ENCODE measurements at regions not wholly inside any gene's neighbourhood (a gene's known extent, or its start where the extent isn't known, plus 50 kb on each side); places are given as distances from the start of the nearest gene placed in this dataset.

DNA sequence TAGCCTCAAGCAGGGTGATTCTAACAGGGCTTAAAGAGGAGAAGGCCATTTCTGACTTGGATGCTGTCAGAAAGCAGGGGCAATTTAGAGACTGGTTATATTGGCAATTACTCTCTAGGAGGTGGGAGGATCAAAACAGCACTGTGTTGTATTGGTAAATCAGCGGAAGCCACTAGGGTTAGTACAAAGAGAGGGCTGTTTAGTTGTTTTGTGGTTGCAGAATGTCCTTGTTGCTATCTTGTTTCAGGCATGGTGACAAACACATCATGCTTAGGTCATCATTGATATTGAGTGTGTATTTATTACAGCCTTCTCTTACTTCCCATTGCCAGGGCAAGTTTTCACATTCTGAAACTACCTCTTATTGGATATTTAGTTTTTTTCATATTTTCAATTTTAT lies 165.3 kb downstream of the TAF11L14 start:
- no peak overlapping the region for H3K4me2 ChIP-seq
- no peak overlapping the region for H3K9ac ChIP-seq
- H3K79me2 ChIP-seq (ENCODE audit: insufficient read depth, low read depth): no peaks in the 10 kb centered on the region
- H4K20me1 ChIP-seq (ENCODE audit: insufficient read depth): no peaks in the 10 kb centered on the region
- H3K27ac ChIP-seq: no peak overlapping the region
- H3K4me1 ChIP-seq (ENCODE audit: low read depth, poor library complexity, severe bottlenecking): no peaks in the 10 kb centered on the region
- no peak overlapping the region for H2AFZ ChIP-seq (ENCODE audit: low read depth)
- H3K36me3 ChIP-seq (ENCODE audit: insufficient read depth): no peaks in the 10 kb centered on the region
- H3K4me3 ChIP-seq (IDR thresholded peaks at IDR 0.05; ENCODE audit: insufficient read depth, low read depth, low read length): no peak overlapping the region
- no peaks in the 10 kb centered on the region for H3K27me3 ChIP-seq (ENCODE audit: insufficient read depth, low read depth)
- TF ChIP-seq, protein P1, sequence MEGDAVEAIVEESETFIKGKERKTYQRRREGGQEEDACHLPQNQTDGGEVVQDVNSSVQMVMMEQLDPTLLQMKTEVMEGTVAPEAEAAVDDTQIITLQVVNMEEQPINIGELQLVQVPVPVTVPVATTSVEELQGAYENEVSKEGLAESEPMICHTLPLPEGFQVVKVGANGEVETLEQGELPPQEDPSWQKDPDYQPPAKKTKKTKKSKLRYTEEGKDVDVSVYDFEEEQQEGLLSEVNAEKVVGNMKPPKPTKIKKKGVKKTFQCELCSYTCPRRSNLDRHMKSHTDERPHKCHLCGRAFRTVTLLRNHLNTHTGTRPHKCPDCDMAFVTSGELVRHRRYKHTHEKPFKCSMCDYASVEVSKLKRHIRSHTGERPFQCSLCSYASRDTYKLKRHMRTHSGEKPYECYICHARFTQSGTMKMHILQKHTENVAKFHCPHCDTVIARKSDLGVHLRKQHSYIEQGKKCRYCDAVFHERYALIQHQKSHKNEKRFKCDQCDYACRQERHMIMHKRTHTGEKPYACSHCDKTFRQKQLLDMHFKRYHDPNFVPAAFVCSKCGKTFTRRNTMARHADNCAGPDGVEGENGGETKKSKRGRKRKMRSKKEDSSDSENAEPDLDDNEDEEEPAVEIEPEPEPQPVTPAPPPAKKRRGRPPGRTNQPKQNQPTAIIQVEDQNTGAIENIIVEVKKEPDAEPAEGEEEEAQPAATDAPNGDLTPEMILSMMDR (conservative IDR thresholded peaks at IDR 0.05; ENCODE audit: low read depth, low read length): no peak

DNA sequence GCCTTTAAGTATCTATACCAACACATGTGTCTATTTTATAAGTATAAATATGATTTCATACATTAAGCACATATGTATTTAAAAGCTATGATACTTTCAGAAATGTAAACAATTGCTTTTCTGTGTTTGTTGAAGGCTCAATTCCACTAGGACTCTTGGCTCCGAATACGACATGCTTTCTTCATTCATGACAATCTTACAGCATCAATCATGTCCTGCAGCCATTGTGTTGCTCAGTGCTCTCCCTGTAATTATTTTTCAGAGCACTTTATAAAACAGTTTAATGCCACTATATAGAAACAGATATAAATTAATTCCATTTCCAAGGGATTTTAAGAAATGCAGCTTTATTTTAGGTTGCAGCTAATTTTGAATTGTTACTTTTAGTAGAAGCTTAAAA lies 167.3 kb downstream of the TAF11L14 start:
- no peaks in the 10 kb centered on the region for H3K79me2 ChIP-seq (ENCODE audit: insufficient read depth, low read depth)
- no peaks in the 10 kb centered on the region for H3K27me3 ChIP-seq (ENCODE audit: insufficient read depth, low read depth)
- TF ChIP-seq, protein P1 (conservative IDR thresholded peaks at IDR 0.05; ENCODE audit: low read depth, low read length): no peak
- no peak overlapping the region for H3K9ac ChIP-seq
- no peaks in the 10 kb centered on the region for H3K4me1 ChIP-seq (ENCODE audit: low read depth, poor library complexity, severe bottlenecking)
- H3K4me2 ChIP-seq: no peak overlapping the region
- H3K4me3 ChIP-seq (IDR thresholded peaks at IDR 0.05; ENCODE audit: insufficient read depth, low read depth, low read length): no peak overlapping the region
- no peaks in the 10 kb centered on the region for H4K20me1 ChIP-seq (ENCODE audit: insufficient read depth)
- H3K36me3 ChIP-seq (ENCODE audit: insufficient read depth): no peaks in the 10 kb centered on the region
- no peak overlapping the region for H2AFZ ChIP-seq (ENCODE audit: low read depth)
- H3K27ac ChIP-seq: no peak overlapping the region

DNA sequence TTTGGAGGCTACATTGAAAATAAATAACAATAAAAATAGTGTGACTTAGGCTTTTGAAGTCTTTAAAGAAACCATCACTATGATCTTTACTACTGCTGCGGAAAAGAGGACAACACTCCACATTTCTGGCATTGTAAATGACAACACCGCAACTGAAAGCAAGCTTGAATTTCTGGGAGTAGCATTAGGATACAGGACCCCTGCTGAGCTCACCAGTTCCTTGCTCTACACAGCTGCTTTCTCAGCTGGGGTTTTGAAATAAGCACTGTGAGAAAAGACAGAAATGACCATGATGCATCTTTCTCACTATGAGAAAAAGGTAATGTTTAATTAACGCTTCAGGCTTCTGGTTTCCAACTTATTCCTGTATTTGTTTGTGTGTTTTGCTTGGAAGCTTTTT lies 168.0 kb downstream of the TAF11L14 start:
- H3K79me2 ChIP-seq (ENCODE audit: insufficient read depth, low read depth): no peaks in the 10 kb centered on the region
- H3K4me3 ChIP-seq (IDR thresholded peaks at IDR 0.05; ENCODE audit: insufficient read depth, low read depth, low read length): no peak overlapping the region
- TF ChIP-seq, protein P1 (conservative IDR thresholded peaks at IDR 0.05; ENCODE audit: low read depth, low read length): no peak
- no peak overlapping the region for H3K27ac ChIP-seq
- no peak overlapping the region for H2AFZ ChIP-seq (ENCODE audit: low read depth)
- no peaks in the 10 kb centered on the region for H4K20me1 ChIP-seq (ENCODE audit: insufficient read depth)
- no peaks in the 10 kb centered on the region for H3K4me1 ChIP-seq (ENCODE audit: low read depth, poor library complexity, severe bottlenecking)
- H3K4me2 ChIP-seq: no peak overlapping the region
- no peaks in the 10 kb centered on the region for H3K27me3 ChIP-seq (ENCODE audit: insufficient read depth, low read depth)
- no peaks in the 10 kb centered on the region for H3K36me3 ChIP-seq (ENCODE audit: insufficient read depth)
- H3K9ac ChIP-seq: no peak overlapping the region

DNA sequence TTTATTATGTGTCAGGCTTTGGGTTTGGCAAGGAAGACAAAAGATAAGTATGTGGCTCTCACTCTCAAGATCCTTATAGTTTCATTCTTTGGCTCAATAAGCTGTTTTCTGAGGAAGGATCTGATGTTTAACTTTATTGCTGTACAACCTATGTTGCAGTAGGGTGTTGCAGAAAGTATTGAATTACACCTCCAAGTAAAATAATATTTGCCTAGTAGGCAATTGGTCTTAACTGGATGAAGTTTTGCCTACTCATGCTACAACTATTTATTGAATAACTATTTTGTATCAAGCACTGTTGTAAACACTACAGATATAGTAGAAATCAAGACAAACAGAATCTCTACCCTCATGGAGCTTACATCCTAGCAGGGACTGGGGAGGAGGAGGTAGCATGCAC lies 169.7 kb downstream of the TAF11L14 start:
- TF ChIP-seq, protein P1 (conservative IDR thresholded peaks at IDR 0.05; ENCODE audit: low read depth, low read length): no peak
- H3K79me2 ChIP-seq (ENCODE audit: insufficient read depth, low read depth): no peaks in the 10 kb centered on the region
- no peak overlapping the region for H3K27ac ChIP-seq
- no peak overlapping the region for H3K4me2 ChIP-seq
- no peaks in the 10 kb centered on the region for H4K20me1 ChIP-seq (ENCODE audit: insufficient read depth)
- H3K36me3 ChIP-seq (ENCODE audit: insufficient read depth): no peaks in the 10 kb centered on the region
- no peak overlapping the region for H3K4me3 ChIP-seq (IDR thresholded peaks at IDR 0.05; ENCODE audit: insufficient read depth, low read depth, low read length)
- no peak overlapping the region for H3K9ac ChIP-seq
- no peak overlapping the region for H2AFZ ChIP-seq (ENCODE audit: low read depth)
- no peaks in the 10 kb centered on the region for H3K4me1 ChIP-seq (ENCODE audit: low read depth, poor library complexity, severe bottlenecking)
- H3K27me3 ChIP-seq (ENCODE audit: insufficient read depth, low read depth): no peaks in the 10 kb centered on the region
